ENCODE measurements at regions not wholly inside any gene's neighbourhood (a gene's known extent, or its start where the extent isn't known, plus 50 kb on each side); places are given as distances from the start of the nearest gene placed in this dataset.

- TF ChIP-seq EZH2 (IDR thresholded peaks at IDR 0.05; ENCODE audit: low read depth, unreplicated experiment) (no peak), CTCF (conservative IDR thresholded peaks at IDR 0.05; ENCODE audit: low read depth in 2 of 2) (no peak), EZH2phosphoT487 (IDR thresholded peaks at IDR 0.05; ENCODE audit: unreplicated experiment) (no peak), POLR2AphosphoS5 (IDR thresholded peaks at IDR 0.05; ENCODE audit: low read depth) (no peak), CREB1 (CRISPR knock-in tag; IDR thresholded peaks at IDR 0.05; ENCODE audit: low read depth) (no peak), STAT1 (IDR thresholded peaks at IDR 0.05; ENCODE audit: unreplicated experiment) (no peak), NANOG (IDR thresholded peaks at IDR 0.05; ENCODE audit: borderline replicate concordance) (no peak), ZNF114 (CRISPR knock-in tag; IDR thresholded peaks at IDR 0.05) (no peak), JUNB (IDR thresholded peaks at IDR 0.05; ENCODE audit: unreplicated experiment) (no peak)
- TF ChIP-seq, protein P1, sequence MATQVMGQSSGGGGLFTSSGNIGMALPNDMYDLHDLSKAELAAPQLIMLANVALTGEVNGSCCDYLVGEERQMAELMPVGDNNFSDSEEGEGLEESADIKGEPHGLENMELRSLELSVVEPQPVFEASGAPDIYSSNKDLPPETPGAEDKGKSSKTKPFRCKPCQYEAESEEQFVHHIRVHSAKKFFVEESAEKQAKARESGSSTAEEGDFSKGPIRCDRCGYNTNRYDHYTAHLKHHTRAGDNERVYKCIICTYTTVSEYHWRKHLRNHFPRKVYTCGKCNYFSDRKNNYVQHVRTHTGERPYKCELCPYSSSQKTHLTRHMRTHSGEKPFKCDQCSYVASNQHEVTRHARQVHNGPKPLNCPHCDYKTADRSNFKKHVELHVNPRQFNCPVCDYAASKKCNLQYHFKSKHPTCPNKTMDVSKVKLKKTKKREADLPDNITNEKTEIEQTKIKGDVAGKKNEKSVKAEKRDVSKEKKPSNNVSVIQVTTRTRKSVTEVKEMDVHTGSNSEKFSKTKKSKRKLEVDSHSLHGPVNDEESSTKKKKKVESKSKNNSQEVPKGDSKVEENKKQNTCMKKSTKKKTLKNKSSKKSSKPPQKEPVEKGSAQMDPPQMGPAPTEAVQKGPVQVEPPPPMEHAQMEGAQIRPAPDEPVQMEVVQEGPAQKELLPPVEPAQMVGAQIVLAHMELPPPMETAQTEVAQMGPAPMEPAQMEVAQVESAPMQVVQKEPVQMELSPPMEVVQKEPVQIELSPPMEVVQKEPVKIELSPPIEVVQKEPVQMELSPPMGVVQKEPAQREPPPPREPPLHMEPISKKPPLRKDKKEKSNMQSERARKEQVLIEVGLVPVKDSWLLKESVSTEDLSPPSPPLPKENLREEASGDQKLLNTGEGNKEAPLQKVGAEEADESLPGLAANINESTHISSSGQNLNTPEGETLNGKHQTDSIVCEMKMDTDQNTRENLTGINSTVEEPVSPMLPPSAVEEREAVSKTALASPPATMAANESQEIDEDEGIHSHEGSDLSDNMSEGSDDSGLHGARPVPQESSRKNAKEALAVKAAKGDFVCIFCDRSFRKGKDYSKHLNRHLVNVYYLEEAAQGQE (IDR thresholded peaks at IDR 0.05; ENCODE audit: unreplicated experiment) = no peak
These were observed 951.3 kb downstream of the STIM2 start for GRCh38 chr4:27811948-27812347.
